Activated CD4-positive, alpha-beta T cell treated with anti-CD3 and anti-CD28 coated beads, Interleukin-2, amount 50 U/mL, for 24 hours (primary cell): ENCODE measurements at regions not wholly inside any gene's neighbourhood (a gene's known extent, or its start where the extent isn't known, plus 50 kb on each side); places are given as distances from the start of the nearest gene placed in this dataset.

ENCODE experiments used
- DNase-seq, 2 donors: peaks; one replicate each; pipeline ENCODE4 v3.0.0-alpha.2; 2020; ENCODE audit warnings: low read depth in 1 of 2, low spot score in 1 of 2

GRCh38 chr5:117261948-117262571 is 687.4 kb upstream of the SEMA6A start:
- DNase-seq, result no peak

- DNase-seq, result no peak
Measured at GRCh38 chr5:117255211-117256027, 680.8 kb upstream of the SEMA6A start.

- no peak for DNase-seq
Measured at GRCh38 chr5:117252566-117252965, 677.9 kb upstream of the SEMA6A start.

GRCh38 chr5:117249086-117249815 is 674.6 kb upstream of the SEMA6A start:
- DNase-seq, result no peak

GRCh38 chr5:117246424-117246823 is 671.8 kb upstream of the SEMA6A start:
- DNase-seq, result no peak

GRCh38 chr5:117245130-117245529 is 670.5 kb upstream of the SEMA6A start:
- DNase-seq, result no peak

GRCh38 chr5:117242028-117242427 is 667.4 kb upstream of the SEMA6A start:
- no peak for DNase-seq

- DNase-seq, result no peak
Measured at GRCh38 chr5:117236941-117237340, 662.3 kb upstream of the SEMA6A start.

GRCh38 chr5:117235786-117236185 is 661.2 kb upstream of the SEMA6A start:
- DNase-seq, result no peak

GRCh38 chr5:117230375-117230774 is 655.8 kb upstream of the SEMA6A start:
- no peak for DNase-seq

- no peak for DNase-seq
Measured at GRCh38 chr5:117220730-117221129, 646.1 kb upstream of the SEMA6A start.

GRCh38 chr5:117218789-117219188 is 644.2 kb upstream of the SEMA6A start:
- no peak for DNase-seq

- DNase-seq, result no peak
Measured at GRCh38 chr5:117212866-117213265, 638.2 kb upstream of the SEMA6A start.

- no peak for DNase-seq
Measured at GRCh38 chr5:117210796-117211195, 636.2 kb upstream of the SEMA6A start.

GRCh38 chr5:117209479-117209878 is 634.9 kb upstream of the SEMA6A start:
- DNase-seq, result no peak

GRCh38 chr5:117207088-117207668 is 632.6 kb upstream of the SEMA6A start:
- no peak for DNase-seq

- DNase-seq, result no peak
Measured at GRCh38 chr5:117205894-117206293, 631.3 kb upstream of the SEMA6A start.

- DNase-seq, result no peak
Measured at GRCh38 chr5:117204926-117205869, 630.6 kb upstream of the SEMA6A start.

- DNase-seq, result no peak
Measured at GRCh38 chr5:117204404-117204803, 629.8 kb upstream of the SEMA6A start.

GRCh38 chr5:117203584-117203983 is 629.0 kb upstream of the SEMA6A start:
- no peak for DNase-seq

- DNase-seq, result no peak
Measured at GRCh38 chr5:117201001-117201400, 626.4 kb upstream of the SEMA6A start.
